Keratinocyte (primary cell): ENCODE measurements at regions not wholly inside any gene's neighbourhood (a gene's known extent, or its start where the extent isn't known, plus 50 kb on each side); places are given as distances from the start of the nearest gene placed in this dataset.

Source experiments
- EZH2 ChIP-seq: IDR thresholded peaks from one replicate; pipeline ENCODE4 v1.6.1; 2012; ENCODE audit warnings: inconsistent platforms, mild to moderate bottlenecking, low read length, moderate library complexity
- TF ChIP-seq, protein P1 (sequence below), 3 experiments: IDR thresholded peaks in 1 of 3; conservative IDR thresholded peaks in 1 of 3; optimal IDR thresholded peaks in 1 of 3; 2 replicates in 2 of 3; 3 replicates in 1 of 3; pipeline versions ENCODE3 to v1.5.1; 2011; ENCODE audit warnings: low read length in 3 of 3, mild to moderate bottlenecking in 3 of 3, moderate library complexity in 2 of 3, control low read depth in 1 of 3, inconsistent platforms in 1 of 3; ENCODE audit not compliant: insufficient read depth in 2 of 3; ENCODE audit errors: extremely low read depth in 1 of 3

DNA sequence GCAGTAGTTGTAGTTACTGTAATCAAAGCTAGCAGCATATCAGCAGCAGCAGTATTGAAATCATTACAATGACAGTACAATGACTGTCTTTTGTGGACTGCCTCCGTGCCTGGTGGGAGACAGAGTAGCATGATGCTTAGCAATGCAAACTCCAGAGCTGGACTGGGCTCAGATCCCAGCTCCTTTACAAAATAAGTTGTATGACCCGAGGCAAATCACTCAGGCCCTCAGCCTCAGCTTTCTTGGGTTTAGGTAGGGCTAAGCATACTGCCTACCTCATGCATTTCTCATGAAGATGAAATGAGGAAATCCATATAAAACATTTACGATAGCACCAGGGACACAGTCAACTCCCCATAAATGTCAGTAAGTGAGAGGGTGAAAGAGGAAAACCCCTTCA lies 170.7 kb downstream of the TTC32 start:
- TF ChIP-seq, protein P1, sequence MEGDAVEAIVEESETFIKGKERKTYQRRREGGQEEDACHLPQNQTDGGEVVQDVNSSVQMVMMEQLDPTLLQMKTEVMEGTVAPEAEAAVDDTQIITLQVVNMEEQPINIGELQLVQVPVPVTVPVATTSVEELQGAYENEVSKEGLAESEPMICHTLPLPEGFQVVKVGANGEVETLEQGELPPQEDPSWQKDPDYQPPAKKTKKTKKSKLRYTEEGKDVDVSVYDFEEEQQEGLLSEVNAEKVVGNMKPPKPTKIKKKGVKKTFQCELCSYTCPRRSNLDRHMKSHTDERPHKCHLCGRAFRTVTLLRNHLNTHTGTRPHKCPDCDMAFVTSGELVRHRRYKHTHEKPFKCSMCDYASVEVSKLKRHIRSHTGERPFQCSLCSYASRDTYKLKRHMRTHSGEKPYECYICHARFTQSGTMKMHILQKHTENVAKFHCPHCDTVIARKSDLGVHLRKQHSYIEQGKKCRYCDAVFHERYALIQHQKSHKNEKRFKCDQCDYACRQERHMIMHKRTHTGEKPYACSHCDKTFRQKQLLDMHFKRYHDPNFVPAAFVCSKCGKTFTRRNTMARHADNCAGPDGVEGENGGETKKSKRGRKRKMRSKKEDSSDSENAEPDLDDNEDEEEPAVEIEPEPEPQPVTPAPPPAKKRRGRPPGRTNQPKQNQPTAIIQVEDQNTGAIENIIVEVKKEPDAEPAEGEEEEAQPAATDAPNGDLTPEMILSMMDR (optimal IDR thresholded peaks at IDR 0.05 in 1 of 3, IDR thresholded peaks at IDR 0.05 in 1 of 3, conservative IDR thresholded peaks at IDR 0.05 in 1 of 3; ENCODE audit: extremely low read depth in 1 of 3, insufficient read depth in 2 of 3, low read length in 3 of 3) = no peak
- no peak for TF ChIP-seq EZH2
